ENCODE measurements at regions not wholly inside any gene's neighbourhood (a gene's known extent, or its start where the extent isn't known, plus 50 kb on each side); places are given as distances from the start of the nearest gene placed in this dataset.

GRCh38 chr6:165811512-165811911 is 148.5 kb upstream of the PDE10A start:
- Histone ChIP-seq H3K4me1 (ENCODE audit: low read depth) (no peaks in the 10 kb centered on the region), H3K27me3 (peaks cover 24% of the 10 kb centered on the region), H3K36me3 (no peaks in the 10 kb centered on the region), H3K27ac (no peak overlapping the region), H3K9me3 (ENCODE audit: low read depth) (no peaks in the 10 kb centered on the region), H3K4me3 (no peak overlapping the region)
- no peak for TF ChIP-seq CTCF (IDR thresholded peaks at IDR 0.05; ENCODE audit: low read depth, low read length)
- no peak for DNase-seq (ENCODE audit: low read depth in 1 of 2, low spot score in 1 of 2)

GRCh38 chr6:165808021-165808420 is 145.0 kb upstream of the PDE10A start:
- H3K27me3 ChIP-seq = peaks cover 59% of the 10 kb centered on the region
- no peak for TF ChIP-seq CTCF (IDR thresholded peaks at IDR 0.05; ENCODE audit: low read depth, low read length)

GRCh38 chr6:165807249-165807960 is 144.4 kb upstream of the PDE10A start:
- no peak for DNase-seq (ENCODE audit: low read depth in 1 of 2, low spot score in 1 of 2)
- Histone ChIP-seq H3K27me3 (peaks cover 65% of the 10 kb centered on the region), H3K27ac (no peak overlapping the region), H3K4me1 (ENCODE audit: low read depth) (no peaks in the 10 kb centered on the region), H3K36me3 (no peaks in the 10 kb centered on the region), H3K9me3 (ENCODE audit: low read depth) (no peaks in the 10 kb centered on the region), H3K4me3 (no peak overlapping the region)
- TF ChIP-seq CTCF (IDR thresholded peaks at IDR 0.05; ENCODE audit: low read depth, low read length) = no peak

More at GRCh38 chr6:165808021-165808420, 145.0 kb upstream of the PDE10A start:
- Histone ChIP-seq H3K36me3 (no peaks in the 10 kb centered on the region), H3K27ac (no peak overlapping the region), H3K4me1 (ENCODE audit: low read depth) (no peaks in the 10 kb centered on the region), H3K9me3 (ENCODE audit: low read depth) (no peaks in the 10 kb centered on the region), H3K4me3 (no peak overlapping the region)
- DNase-seq (ENCODE audit: low read depth in 1 of 2, low spot score in 1 of 2) = no peak

GRCh38 chr6:165806126-165806810 is 143.2 kb upstream of the PDE10A start:
- H3K9me3 ChIP-seq (ENCODE audit: low read depth) = no peaks in the 10 kb centered on the region
- no peak overlapping the region for H3K4me3 ChIP-seq
- no peak overlapping the region for H3K27ac ChIP-seq
- no peak for TF ChIP-seq CTCF (IDR thresholded peaks at IDR 0.05; ENCODE audit: low read depth, low read length)
- no peaks in the 10 kb centered on the region for H3K4me1 ChIP-seq (ENCODE audit: low read depth)
- H3K27me3 ChIP-seq = peaks cover 72% of the 10 kb centered on the region
- no peaks in the 10 kb centered on the region for H3K36me3 ChIP-seq
- DNase-seq (ENCODE audit: low read depth in 1 of 2, low spot score in 1 of 2) = no peak

- H3K27ac ChIP-seq = no peak overlapping the region
- TF ChIP-seq CTCF (IDR thresholded peaks at IDR 0.05; ENCODE audit: low read depth, low read length) = no peak
- H3K27me3 ChIP-seq = peaks cover 72% of the 10 kb centered on the region
- H3K4me3 ChIP-seq = no peak overlapping the region
- H3K9me3 ChIP-seq (ENCODE audit: low read depth) = no peaks in the 10 kb centered on the region
- no peaks in the 10 kb centered on the region for H3K36me3 ChIP-seq
- H3K4me1 ChIP-seq (ENCODE audit: low read depth) = no peaks in the 10 kb centered on the region
- no peak for DNase-seq (ENCODE audit: low read depth in 1 of 2, low spot score in 1 of 2)
Measured at GRCh38 chr6:165805636-165806035, 142.6 kb upstream of the PDE10A start.
